Activated CD4-positive, alpha-beta T cell treated with anti-CD3 and anti-CD28 coated beads, Interleukin-2, amount 10 ng/mL, durations not matched to agents 24 days and 14 days (primary cell): ENCODE measurements at regions not wholly inside any gene's neighbourhood (a gene's known extent, or its start where the extent isn't known, plus 50 kb on each side); places are given as distances from the start of the nearest gene placed in this dataset.

Experiments used
- DNase-seq: peaks from one replicate; pipeline ENCODE4 v3.0.0; 2022
- H3K27ac Mint-ChIP-seq: one replicate; pipeline ENCODE4 v1.8.0; 2022; ENCODE audit warnings: mild to moderate bottlenecking, mixed read lengths
- H3K27me3 Mint-ChIP-seq: one replicate; pipeline ENCODE4 v1.8.0; 2022; ENCODE audit warnings: mixed read lengths
- H3K36me3 Mint-ChIP-seq: one replicate; pipeline ENCODE4 v1.8.0; 2022; ENCODE audit warnings: low read depth, mild to moderate bottlenecking, mixed read lengths
- H3K4me1 Mint-ChIP-seq: one replicate; pipeline ENCODE4 v1.8.0; 2021; ENCODE audit warnings: mixed read lengths
- H3K4me3 Mint-ChIP-seq: one replicate; pipeline ENCODE4 v1.8.0; 2022; ENCODE audit warnings: mild to moderate bottlenecking, moderate library complexity, mixed read lengths
- H3K9me3 Mint-ChIP-seq: one replicate; pipeline ENCODE4 v1.8.0; 2021; ENCODE audit warnings: mixed read lengths
- intact Hi-C: fragments of 100-400 bp; cut with micrococcal nuclease; formaldehyde crosslinking; loops from one replicate; pipeline ENCODE4 v1.15.1; 2023

DNA sequence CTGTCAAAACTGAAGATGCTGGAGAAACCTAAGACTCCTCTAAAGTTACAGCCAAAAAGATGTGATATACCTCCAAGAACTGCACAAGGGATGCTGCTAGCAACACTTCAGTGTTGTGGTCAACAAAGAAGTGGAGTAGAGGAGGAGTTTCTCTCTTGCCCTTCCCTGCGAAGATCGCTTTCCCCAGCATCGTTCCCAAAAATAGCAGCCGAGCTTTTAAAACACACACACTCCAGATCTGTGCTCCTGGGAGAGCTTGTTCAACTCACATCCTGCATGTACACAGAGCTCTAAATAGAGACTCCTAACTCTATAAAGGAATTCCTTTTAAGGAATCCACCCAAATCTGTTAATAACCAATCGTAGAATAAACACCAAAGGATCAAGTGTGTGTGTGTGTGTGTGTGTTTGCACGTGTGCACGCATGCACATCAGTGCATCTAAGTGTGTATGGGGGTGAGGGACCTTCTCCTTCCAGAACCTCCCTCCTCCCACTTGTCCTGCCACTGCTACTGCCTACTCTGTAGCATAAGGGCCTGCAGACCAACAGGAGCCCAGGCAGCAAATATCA, 58.5 kb downstream of the PSMG1 start:
- H3K36me3 Mint-ChIP-seq = no peaks in the 10 kb centered on the region
- peaks cover 9% of the 10 kb centered on the region for H3K4me1 Mint-ChIP-seq
- no peak overlapping the region for H3K4me3 Mint-ChIP-seq
- intact Hi-C loops = loop anchor here (2.0 to 10.0 kb wide), 2 partner anchors 36 to 210 kb away; no protein-coding TSS in a partner anchor
- no peak overlapping the region for H3K27ac Mint-ChIP-seq
- DNase-seq = no peak
- H3K27me3 Mint-ChIP-seq = peaks cover 18% of the 10 kb centered on the region
- no peaks in the 10 kb centered on the region for H3K9me3 Mint-ChIP-seq

DNA sequence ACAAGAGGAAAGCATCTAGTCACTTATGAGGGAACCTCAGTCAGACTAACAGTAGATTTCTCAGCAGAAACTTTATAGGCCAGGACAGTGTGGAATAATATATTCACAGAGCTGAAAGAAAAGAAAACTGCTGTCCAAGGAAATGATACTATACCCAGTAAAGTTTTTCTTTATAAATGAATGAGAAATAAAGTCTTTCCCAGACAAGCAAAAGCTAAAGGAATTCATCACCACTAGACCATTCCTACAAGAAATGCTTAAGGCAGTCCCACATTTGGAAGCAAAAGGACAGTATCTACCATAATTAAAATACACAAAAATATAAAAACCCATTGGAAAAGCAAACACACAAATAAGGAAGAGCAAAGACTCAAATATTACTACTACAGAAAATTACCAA, 59.9 kb downstream of the PSMG1 start:
- Mint-ChIP-seq H3K4me1 (peaks cover 9% of the 10 kb centered on the region), H3K27me3 (peaks cover 7% of the 10 kb centered on the region), H3K9me3 (no peaks in the 10 kb centered on the region), H3K4me3 (no peak overlapping the region), H3K27ac (no peak overlapping the region), H3K36me3 (no peaks in the 10 kb centered on the region)
- no peak for DNase-seq
- intact Hi-C loops = loop anchor here (10.0 kb wide), 1 partner anchor 209 kb away; no protein-coding TSS in a partner anchor

DNA sequence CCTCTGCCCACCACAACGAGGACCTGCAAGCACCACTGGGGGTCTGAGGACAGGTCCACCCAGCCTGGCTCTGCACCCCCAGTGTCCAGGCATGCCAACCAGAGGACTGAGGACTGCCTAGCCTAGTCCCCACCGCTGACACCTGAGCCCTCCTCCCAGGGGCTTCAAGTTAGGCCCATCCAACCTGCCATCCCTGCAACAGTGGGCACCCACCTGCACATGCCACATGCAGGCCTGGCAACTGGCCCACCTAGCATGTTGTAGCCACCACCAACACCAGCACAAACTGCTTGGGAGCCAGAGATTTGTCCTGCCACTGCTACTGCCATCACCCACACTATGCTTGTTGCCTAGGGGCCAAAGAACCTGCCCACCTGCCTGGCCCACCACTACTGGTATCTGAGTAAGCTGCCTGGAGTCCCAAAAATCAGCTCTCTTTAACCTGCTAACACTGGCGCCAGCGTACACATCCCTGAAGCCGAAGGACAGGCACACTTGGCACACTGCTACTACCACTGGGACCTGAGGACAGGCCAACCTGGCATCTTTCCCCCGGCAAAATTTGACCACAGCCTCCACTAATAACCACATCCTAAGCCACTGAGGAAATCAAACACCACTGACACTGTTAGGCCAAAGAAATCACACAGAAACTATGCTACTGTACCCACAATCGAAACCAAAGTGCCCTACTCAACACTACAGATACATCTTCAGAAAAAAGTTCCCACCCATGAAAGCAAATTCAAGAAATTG, 61.5 kb downstream of the PSMG1 start:
- Mint-ChIP-seq H3K4me3 (no peak overlapping the region), H3K27me3 (peaks cover 3% of the 10 kb centered on the region), H3K4me1 (peaks cover 9% of the 10 kb centered on the region), H3K36me3 (no peaks in the 10 kb centered on the region), H3K27ac (no peak overlapping the region), H3K9me3 (no peaks in the 10 kb centered on the region)
- DNase-seq = no peak
- intact Hi-C loops = loop anchor here (10.0 kb wide), 1 partner anchor 207 kb away; no protein-coding TSS in a partner anchor

DNA sequence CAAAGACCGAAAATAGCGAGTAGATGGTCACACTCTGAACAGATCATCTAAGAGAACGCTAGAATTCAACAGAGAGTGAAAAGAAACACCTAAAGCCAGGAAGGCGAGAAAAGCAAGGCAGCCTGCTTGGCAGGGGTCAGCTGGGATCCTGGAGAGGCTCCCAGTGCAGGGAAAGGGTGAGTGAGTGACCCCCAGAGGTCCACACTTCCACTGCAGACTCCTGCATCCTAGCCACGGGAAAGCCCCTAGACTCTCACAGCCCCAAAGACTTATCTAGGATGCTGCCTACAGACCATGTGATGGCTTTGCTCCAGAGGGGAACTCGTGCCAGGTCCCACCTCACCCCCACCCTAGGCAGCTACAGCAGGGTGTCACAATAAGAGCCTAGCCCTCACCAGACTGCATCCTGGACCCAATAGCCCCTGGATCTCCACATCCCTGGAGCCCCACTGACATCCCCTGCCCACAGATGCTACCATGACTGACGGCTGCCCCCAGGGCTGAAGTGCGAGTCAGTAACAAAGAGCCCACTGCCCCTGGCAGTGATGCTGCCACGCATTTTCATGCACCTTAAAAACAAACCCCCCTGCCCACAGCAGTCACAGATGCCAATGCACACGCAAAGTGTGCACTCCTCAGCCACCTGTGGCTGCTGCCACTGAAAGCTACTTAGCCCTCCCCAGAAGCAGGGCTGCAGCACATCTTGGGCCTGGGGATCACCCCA, 62.2 kb downstream of the PSMG1 start:
- H3K27me3 Mint-ChIP-seq = peaks cover 3% of the 10 kb centered on the region
- no peak for DNase-seq
- peaks cover 9% of the 10 kb centered on the region for H3K4me1 Mint-ChIP-seq
- no peak overlapping the region for H3K27ac Mint-ChIP-seq
- no peaks in the 10 kb centered on the region for H3K9me3 Mint-ChIP-seq
- no peak overlapping the region for H3K4me3 Mint-ChIP-seq
- no peaks in the 10 kb centered on the region for H3K36me3 Mint-ChIP-seq
- intact Hi-C loops = loop anchor here (10.0 kb wide), 1 partner anchor 206 kb away; no protein-coding TSS in a partner anchor

DNA sequence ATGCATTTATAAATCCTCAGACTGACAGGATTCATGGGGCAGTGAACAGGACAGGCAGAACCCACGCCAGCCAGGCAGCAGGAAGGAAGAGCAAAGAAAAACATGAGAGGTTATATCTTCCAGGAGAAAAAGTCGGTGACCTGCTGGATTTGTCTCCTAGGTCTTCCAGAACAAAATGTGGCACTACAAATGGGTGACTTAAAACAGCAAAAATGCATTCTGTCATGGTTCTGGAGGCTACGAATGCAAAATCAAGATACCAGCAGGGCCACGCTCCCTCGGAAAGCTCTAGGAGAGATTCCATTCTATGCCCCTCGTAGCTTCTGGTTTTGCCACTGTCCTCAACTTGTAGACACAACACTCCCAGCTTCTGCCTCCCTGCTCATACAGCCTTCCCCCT, 63.4 kb downstream of the PSMG1 start:
- peaks cover 3% of the 10 kb centered on the region for H3K27me3 Mint-ChIP-seq
- peaks cover 6% of the 10 kb centered on the region for H3K4me1 Mint-ChIP-seq
- intact Hi-C loops = loop anchor here (10.0 kb wide), 1 partner anchor 205 kb away; no protein-coding TSS in a partner anchor

DNA sequence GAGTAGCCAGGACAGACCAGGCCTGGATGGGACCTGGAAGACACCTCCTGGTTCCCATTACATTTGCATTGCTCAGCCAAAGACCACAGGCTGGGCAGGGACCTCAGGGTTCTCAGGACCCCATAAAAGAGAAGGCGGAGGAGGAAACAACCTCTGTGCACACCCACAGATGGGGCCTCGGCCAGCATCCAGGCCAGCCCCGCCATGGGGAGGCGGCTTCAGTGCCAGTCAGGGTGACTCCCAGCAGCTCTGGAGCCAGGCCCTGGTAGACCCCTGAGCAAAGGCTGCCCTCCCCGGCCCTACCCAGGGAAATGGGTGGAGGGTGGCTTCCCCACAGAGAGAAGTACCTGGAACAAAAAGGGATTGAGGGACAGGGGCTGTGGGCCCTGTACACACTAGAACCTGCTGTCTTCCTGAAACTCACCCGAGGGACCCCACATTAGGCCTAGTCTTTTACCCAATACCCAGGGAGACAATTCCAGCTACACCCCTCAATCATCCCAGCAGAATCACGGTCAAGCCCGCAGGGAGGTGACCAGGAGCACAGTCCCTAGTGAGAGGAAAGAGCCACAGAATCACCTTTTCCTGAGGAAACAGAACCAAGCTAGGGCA, 64.5 kb downstream of the PSMG1 start:
- DNase-seq = no peak
- no peaks in the 10 kb centered on the region for H3K36me3 Mint-ChIP-seq
- H3K4me1 Mint-ChIP-seq = peaks cover 6% of the 10 kb centered on the region
- no peak overlapping the region for H3K4me3 Mint-ChIP-seq
- intact Hi-C loops = no loop called here
- no peaks in the 10 kb centered on the region for H3K9me3 Mint-ChIP-seq
- H3K27me3 Mint-ChIP-seq = peaks cover 3% of the 10 kb centered on the region
- no peak overlapping the region for H3K27ac Mint-ChIP-seq

More for the DNA sequence above, 63.4 kb downstream of the PSMG1 start:
- Mint-ChIP-seq H3K9me3 (no peaks in the 10 kb centered on the region), H3K4me3 (no peak overlapping the region), H3K36me3 (no peaks in the 10 kb centered on the region), H3K27ac (no peak overlapping the region)
- DNase-seq = no peak

DNA sequence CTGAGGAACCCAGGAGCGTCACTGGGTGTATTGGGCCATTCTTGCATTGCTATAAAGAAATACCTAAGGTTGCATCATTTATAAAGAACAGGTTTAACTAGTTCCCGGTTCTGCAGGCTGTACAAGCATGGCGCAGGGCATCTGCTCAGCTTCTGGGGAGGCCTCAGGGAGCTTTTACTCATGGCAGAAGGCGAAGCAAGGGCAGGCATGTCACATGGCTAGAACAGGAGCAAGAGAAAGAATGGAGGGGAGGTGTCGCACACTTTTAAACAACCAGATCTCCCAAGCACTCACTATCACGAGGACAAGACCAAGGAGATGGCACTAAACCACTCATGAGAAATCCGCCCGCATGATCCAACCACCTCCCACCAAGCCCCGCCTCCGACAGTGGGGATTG, 65.2 kb downstream of the PSMG1 start:
- Mint-ChIP-seq H3K27ac (no peak overlapping the region), H3K36me3 (no peaks in the 10 kb centered on the region)
- no peak for DNase-seq

DNA sequence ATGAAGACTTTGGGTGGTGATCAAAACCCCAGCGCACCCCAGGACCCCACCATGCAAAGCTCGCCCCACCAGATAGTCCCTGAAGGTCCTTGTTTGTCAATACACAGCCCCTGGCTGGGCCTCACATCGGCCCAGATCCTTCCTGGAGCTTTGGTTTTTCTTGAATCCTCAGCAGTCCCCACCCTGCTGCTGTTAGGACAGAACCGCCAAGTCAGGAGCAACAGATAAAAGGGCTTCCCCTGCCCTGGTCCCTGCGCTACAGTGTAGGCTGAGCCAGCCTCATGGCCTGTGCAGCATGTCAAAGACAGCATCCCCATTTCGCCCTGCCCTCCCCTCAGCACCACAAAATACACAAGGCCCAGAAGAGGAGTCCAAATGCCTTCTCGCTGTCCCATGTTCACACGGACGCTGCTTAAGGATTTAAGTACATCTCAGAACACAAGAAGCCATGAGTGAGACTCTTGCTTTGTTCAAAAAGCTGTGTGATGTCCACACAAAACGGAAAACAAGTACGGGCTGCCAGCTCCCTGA, 65.7 kb downstream of the PSMG1 start:
- Mint-ChIP-seq H3K27ac (no peak overlapping the region), H3K27me3 (peaks cover 5% of the 10 kb centered on the region), H3K36me3 (no peaks in the 10 kb centered on the region), H3K4me1 (peaks cover 6% of the 10 kb centered on the region), H3K9me3 (no peaks in the 10 kb centered on the region), H3K4me3 (no peak overlapping the region)
- intact Hi-C loops = no loop called here
- DNase-seq = no peak

More for the DNA sequence above, 65.2 kb downstream of the PSMG1 start:
- no peaks in the 10 kb centered on the region for H3K9me3 Mint-ChIP-seq
- peaks cover 3% of the 10 kb centered on the region for H3K27me3 Mint-ChIP-seq
- no peak overlapping the region for H3K4me3 Mint-ChIP-seq
- intact Hi-C loops = no loop called here
- H3K4me1 Mint-ChIP-seq = peaks cover 6% of the 10 kb centered on the region

DNA sequence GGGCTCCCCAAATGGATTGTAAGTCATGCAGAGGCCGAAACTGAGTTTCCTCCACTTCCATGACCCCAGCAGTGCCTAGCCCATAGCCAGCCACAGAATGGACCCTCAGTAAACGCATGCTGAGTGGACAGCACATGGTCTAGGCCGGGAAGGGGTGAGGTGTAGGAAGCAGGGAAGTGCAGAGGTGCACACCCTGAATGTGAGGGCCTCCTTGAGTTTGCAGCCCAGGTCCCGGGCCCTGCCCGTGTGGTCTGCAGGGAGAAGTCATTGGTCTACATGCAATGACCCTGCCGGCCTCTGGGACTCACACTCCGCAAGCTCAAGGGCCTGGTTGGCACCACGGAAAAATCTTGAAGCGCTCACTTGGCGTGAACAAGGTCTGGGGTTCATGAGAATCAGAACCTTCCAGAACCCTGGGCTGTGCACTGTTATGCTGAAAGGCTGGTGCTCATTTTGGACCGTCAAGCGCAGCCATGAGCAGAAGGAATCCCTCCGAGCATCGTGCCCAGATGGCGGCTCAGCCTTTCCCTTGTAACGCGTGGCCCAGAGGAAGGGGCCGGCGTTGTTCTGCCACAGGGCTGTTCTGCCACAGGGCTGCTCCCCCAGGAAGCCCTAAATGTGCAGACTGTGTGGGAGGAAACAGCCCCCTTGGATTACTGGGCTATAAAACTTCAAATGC, 66.4 kb downstream of the PSMG1 start:
- Mint-ChIP-seq H3K36me3 (no peaks in the 10 kb centered on the region), H3K4me1 (peaks cover 1% of the 10 kb centered on the region), H3K9me3 (no peaks in the 10 kb centered on the region), H3K4me3 (no peak overlapping the region), H3K27me3 (peaks cover 2% of the 10 kb centered on the region), H3K27ac (no peak overlapping the region)
- DNase-seq = no peak
- intact Hi-C loops = no loop called here

DNA sequence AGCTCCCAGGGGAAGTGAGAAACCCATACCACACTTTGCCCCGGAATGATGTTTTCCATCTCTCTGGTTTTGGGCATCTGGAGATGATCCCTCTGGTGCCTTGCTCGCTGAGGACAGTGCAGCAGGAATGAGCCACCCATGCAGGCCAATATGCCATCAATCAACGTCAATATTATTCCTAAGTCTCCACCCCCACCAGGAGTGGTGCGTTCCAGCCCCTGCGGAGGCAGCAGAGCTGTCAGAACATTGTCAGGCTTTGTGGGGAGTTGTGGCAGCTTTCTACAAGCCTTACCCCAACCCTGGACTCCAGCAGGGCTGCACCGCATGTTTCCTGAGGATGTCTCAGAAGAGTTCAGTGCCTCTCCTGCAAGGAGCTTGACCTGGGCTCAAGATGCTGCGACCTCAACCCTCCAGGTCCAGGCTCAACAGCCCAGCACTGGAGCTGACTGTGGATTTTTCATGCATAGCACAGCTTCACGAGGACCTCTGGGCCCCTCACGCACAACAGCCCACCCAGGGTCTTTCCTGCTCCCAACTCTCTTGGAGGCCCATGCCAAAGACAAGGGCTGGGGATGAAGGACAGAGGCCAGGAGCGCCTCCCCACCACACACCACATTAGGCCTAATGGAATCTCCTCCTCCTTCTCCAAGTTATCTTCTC, 67.5 kb downstream of the PSMG1 start:
- H3K4me1 Mint-ChIP-seq = no peaks in the 10 kb centered on the region
- no peaks in the 10 kb centered on the region for H3K36me3 Mint-ChIP-seq
- H3K27ac Mint-ChIP-seq = no peak overlapping the region
- intact Hi-C loops = no loop called here
- peaks cover 2% of the 10 kb centered on the region for H3K27me3 Mint-ChIP-seq
- no peak for DNase-seq
- no peak overlapping the region for H3K4me3 Mint-ChIP-seq
- no peaks in the 10 kb centered on the region for H3K9me3 Mint-ChIP-seq

DNA sequence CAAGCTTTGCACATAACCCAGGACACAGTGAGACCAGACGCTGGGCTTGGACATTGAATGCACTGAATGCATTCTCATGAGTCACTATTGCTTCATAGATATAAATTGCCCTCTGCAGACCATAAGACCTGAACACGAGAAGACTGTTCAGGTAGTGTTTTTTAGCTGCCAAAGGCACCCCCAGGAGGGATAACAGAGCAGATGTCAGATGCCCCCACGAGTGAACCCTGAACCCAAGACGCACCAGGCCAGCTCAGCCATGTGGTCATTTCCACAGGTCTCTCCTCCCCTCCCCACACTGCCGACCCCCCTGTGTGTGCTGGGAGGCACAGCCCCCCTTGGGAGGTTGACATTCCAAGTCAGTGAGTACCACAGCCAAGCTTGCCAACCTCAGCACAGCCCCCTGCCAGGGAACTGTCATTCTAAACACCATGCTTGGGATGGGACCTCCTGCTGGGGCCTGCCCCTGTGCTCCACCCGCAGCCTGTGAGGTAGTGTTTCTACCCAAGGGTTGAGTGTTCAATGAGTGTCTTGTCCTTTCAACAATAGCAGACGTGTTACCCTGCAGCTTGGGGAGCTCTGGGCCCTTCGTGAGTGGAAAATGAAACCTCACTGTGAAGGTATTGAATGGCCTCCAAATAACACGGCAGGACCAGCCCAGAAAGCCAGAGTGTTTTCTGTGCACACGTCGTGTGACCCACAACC, 68.2 kb downstream of the PSMG1 start:
- Mint-ChIP-seq H3K36me3 (no peaks in the 10 kb centered on the region), H3K27ac (no peak overlapping the region), H3K4me1 (no peaks in the 10 kb centered on the region), H3K4me3 (no peak overlapping the region), H3K27me3 (peaks cover 2% of the 10 kb centered on the region), H3K9me3 (no peaks in the 10 kb centered on the region)
- intact Hi-C loops = no loop called here
- no peak for DNase-seq

DNA sequence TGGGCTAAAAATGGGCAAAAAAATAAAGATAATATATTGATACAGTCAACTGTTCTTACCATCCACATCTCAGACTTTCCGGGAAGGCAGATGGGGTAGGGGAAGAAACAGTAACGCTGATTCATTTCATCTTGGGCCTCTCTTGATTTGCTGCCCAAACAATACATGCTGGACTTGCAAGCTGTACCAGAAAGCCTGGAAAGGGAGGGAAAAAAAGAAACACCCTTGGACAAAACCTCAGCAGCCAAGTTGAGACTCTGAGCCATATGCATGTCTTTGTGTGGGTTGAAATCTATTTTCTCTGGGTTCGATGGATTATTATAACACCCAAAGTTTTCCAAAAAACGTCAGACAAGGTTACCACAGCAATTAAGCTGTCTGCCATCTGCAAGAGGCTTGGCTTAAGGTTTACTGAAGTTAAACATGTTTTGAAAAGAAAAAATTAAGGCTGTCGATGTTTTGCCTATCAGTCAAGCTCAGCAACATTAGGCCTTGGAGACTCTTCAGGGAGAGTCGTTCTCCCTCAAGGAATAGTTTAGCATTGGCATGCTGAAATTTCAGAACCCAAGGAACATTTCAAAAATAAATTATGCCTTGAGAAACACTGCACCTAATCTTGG, 71.2 kb downstream of the PSMG1 start:
- H3K4me3 Mint-ChIP-seq = no peak overlapping the region
- H3K27ac Mint-ChIP-seq = no peak overlapping the region
- H3K4me1 Mint-ChIP-seq = no peaks in the 10 kb centered on the region
- no peaks in the 10 kb centered on the region for H3K9me3 Mint-ChIP-seq
- no peaks in the 10 kb centered on the region for H3K36me3 Mint-ChIP-seq
- no peak for DNase-seq
- peaks cover 2% of the 10 kb centered on the region for H3K27me3 Mint-ChIP-seq
- intact Hi-C loops = no loop called here
